Hepatocyte (in vitro differentiated cells): ENCODE measurements at regions not wholly inside any gene's neighbourhood (a gene's known extent, or its start where the extent isn't known, plus 50 kb on each side); places are given as distances from the start of the nearest gene placed in this dataset.

ENCODE experiments used
- DNase-seq: peaks from one replicate; pipeline ENCODE4 v3.0.0-alpha.2; 2016; ENCODE audit warnings: low spot score
- H2AFZ ChIP-seq: fragments of 200-600 bp; sonication (generic); 2 replicates; pipeline ENCODE4 v1.6.0; 2016; ENCODE audit warnings: antibody characterized with exemption, mild to moderate bottlenecking
- H3K27ac ChIP-seq: fragments of 200-600 bp; sonication (generic); 2 replicates; pipeline ENCODE4 v1.5.1; 2016; ENCODE audit warnings: mild to moderate bottlenecking
- H3K27me3 ChIP-seq: fragments of 200-600 bp; sonication (generic); 2 replicates; pipeline ENCODE4 v1.6.1; 2016
- H3K36me3 ChIP-seq: fragments of 200-600 bp; sonication (generic); replicated peaks from 2 replicates; pipeline ENCODE4 v1.5.1; 2016; ENCODE audit warnings: low read depth; ENCODE audit not compliant: insufficient read depth
- H3K4me1 ChIP-seq: fragments of 200-600 bp; sonication (generic); 2 replicates; pipeline ENCODE4 v1.5.1; 2016; ENCODE audit warnings: mild to moderate bottlenecking, moderate library complexity; ENCODE audit not compliant: insufficient read depth
- H3K4me2 ChIP-seq: fragments of 200-600 bp; sonication (generic); 2 replicates; pipeline ENCODE4 v1.6.0; 2016
- H3K4me3 ChIP-seq: fragments of 200-600 bp; sonication (generic); 2 replicates; pipeline ENCODE4 v1.5.1; 2016; ENCODE audit warnings: mild to moderate bottlenecking
- H3K79me2 ChIP-seq: fragments of 200-600 bp; sonication (generic); 2 replicates; pipeline ENCODE4 v1.6.0; 2017; ENCODE audit warnings: mild to moderate bottlenecking
- H3K9me2 ChIP-seq: fragments of 200-600 bp; sonication (generic); replicated peaks from 2 replicates; pipeline ENCODE4 v1.6.0; 2017; ENCODE audit warnings: mild to moderate bottlenecking; ENCODE audit not compliant: insufficient read depth
- H3K9me3 ChIP-seq: fragments of 200-600 bp; sonication (generic); 2 replicates; pipeline ENCODE4 v1.5.1; 2016; ENCODE audit warnings: low read depth, mild to moderate bottlenecking
- H4K20me1 ChIP-seq: fragments of 200-600 bp; sonication (generic); 2 replicates; pipeline ENCODE4 v1.6.0; 2016; ENCODE audit warnings: mild to moderate bottlenecking; ENCODE audit not compliant: insufficient read depth, poor library complexity, severe bottlenecking
- EZH2 ChIP-seq: fragments of 200-600 bp; sonication (generic); IDR thresholded peaks from 2 replicates; pipeline ENCODE4 v1.6.1; 2016; ENCODE audit warnings: antibody characterized with exemption, mild to moderate bottlenecking, borderline replicate concordance
- EZH2phosphoT487 ChIP-seq: fragments of 200-600 bp; sonication (generic); IDR thresholded peaks from one replicate; pipeline ENCODE4 v1.6.1; 2018; ENCODE audit warnings: antibody characterized with exemption, mild to moderate bottlenecking, low read depth, moderate library complexity; ENCODE audit not compliant: unreplicated experiment, severe bottlenecking
- WGBS: methylation state at CpG from one replicate; pipeline ENCODE4 v1.1.6; 2016; ENCODE audit warnings: low lambda C conversion rate; ENCODE audit errors: missing lambda C conversion rate; 5-methylcytosine and 5-hydroxymethylcytosine counted together
- TF ChIP-seq, protein P1 (sequence below): fragments of 200-600 bp; sonication (generic); IDR thresholded peaks from 2 replicates; pipeline ENCODE4 v1.5.1; 2016; ENCODE audit warnings: antibody characterized with exemption, mild to moderate bottlenecking; ENCODE audit not compliant: poor library complexity

- no peak overlapping the region for H3K27ac ChIP-seq
- H2AFZ ChIP-seq = no peak overlapping the region
- H3K4me3 ChIP-seq = no peak overlapping the region
- TF ChIP-seq, protein P1, sequence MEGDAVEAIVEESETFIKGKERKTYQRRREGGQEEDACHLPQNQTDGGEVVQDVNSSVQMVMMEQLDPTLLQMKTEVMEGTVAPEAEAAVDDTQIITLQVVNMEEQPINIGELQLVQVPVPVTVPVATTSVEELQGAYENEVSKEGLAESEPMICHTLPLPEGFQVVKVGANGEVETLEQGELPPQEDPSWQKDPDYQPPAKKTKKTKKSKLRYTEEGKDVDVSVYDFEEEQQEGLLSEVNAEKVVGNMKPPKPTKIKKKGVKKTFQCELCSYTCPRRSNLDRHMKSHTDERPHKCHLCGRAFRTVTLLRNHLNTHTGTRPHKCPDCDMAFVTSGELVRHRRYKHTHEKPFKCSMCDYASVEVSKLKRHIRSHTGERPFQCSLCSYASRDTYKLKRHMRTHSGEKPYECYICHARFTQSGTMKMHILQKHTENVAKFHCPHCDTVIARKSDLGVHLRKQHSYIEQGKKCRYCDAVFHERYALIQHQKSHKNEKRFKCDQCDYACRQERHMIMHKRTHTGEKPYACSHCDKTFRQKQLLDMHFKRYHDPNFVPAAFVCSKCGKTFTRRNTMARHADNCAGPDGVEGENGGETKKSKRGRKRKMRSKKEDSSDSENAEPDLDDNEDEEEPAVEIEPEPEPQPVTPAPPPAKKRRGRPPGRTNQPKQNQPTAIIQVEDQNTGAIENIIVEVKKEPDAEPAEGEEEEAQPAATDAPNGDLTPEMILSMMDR = no peak
- TF ChIP-seq EZH2phosphoT487 (no peak), EZH2 (no peak)
- no peaks in the 10 kb centered on the region for H3K36me3 ChIP-seq
- H3K27me3 ChIP-seq = no peaks in the 10 kb centered on the region
- H3K4me1 ChIP-seq = peaks cover 7% of the 10 kb centered on the region
- no peaks in the 10 kb centered on the region for H3K9me2 ChIP-seq
- no peaks in the 10 kb centered on the region for H3K79me2 ChIP-seq
- DNase-seq = no peak
- 62% methylated on average over 11 of the region's 11 CpGs for WGBS
- no peaks in the 10 kb centered on the region for H3K9me3 ChIP-seq
- no peak overlapping the region for H3K4me2 ChIP-seq
- no peaks in the 10 kb centered on the region for H4K20me1 ChIP-seq
Measured at GRCh38 chr9:13491493-13492424, 212.3 kb upstream of the MPDZ start.

DNA sequence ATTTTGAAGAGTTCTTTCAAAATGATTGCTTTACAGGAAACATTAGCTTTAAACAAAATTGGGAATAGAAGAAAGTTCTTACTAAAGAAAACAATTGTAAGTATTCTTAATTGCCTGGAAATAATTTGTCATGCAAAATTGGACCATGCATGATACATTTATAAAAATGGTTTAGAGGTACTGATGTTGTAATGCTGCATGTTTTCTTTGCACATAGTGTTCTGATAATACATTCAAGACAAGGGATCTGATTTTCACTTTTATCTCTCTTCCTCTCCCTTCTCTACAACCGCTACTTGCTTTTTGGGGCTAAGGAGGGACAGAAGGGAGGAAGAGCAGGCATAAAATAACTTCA, 211.6 kb upstream of the MPDZ start:
- H3K4me2 ChIP-seq = no peak overlapping the region
- no peak overlapping the region for H2AFZ ChIP-seq
- TF ChIP-seq EZH2phosphoT487 (no peak), EZH2 (no peak)
- TF ChIP-seq, protein P1 = no peak
- no peak for DNase-seq
- H3K9me2 ChIP-seq = no peaks in the 10 kb centered on the region
- WGBS = 74% methylated on average over 1 of the region's 1 CpG
- no peaks in the 10 kb centered on the region for H3K79me2 ChIP-seq
- H3K9me3 ChIP-seq = no peaks in the 10 kb centered on the region
- H3K27me3 ChIP-seq = no peaks in the 10 kb centered on the region
- no peaks in the 10 kb centered on the region for H3K36me3 ChIP-seq
- H3K4me1 ChIP-seq = peaks cover 7% of the 10 kb centered on the region
- H4K20me1 ChIP-seq = no peaks in the 10 kb centered on the region
- no peak overlapping the region for H3K27ac ChIP-seq
- H3K4me3 ChIP-seq = no peak overlapping the region

GRCh38 chr9:13487936-13488335, 208.4 kb upstream of the MPDZ start:
- no peak overlapping the region for H2AFZ ChIP-seq
- no peaks in the 10 kb centered on the region for H3K9me2 ChIP-seq
- no peaks in the 10 kb centered on the region for H3K36me3 ChIP-seq
- peaks cover 7% of the 10 kb centered on the region for H3K4me1 ChIP-seq
- DNase-seq = no peak
- no peak overlapping the region for H3K4me2 ChIP-seq
- no peaks in the 10 kb centered on the region for H3K27me3 ChIP-seq
- no peak for TF ChIP-seq EZH2
- no peak for TF ChIP-seq EZH2phosphoT487
- TF ChIP-seq, protein P1 = no peak
- H3K79me2 ChIP-seq = no peaks in the 10 kb centered on the region
- H3K27ac ChIP-seq = no peak overlapping the region
- WGBS = 93% methylated on average over 6 of the region's 6 CpGs
- H4K20me1 ChIP-seq = no peaks in the 10 kb centered on the region
- H3K9me3 ChIP-seq = no peaks in the 10 kb centered on the region
- no peak overlapping the region for H3K4me3 ChIP-seq
